H9 (cell line): ENCODE measurements at regions not wholly inside any gene's neighbourhood (a gene's known extent, or its start where the extent isn't known, plus 50 kb on each side); places are given as distances from the start of the nearest gene placed in this dataset.

Experiments
- DNase-seq: peaks from one replicate; pipeline ENCODE4 v3.0.0-alpha.2; 2017
- H2AFZ ChIP-seq: one replicate; pipeline ENCODE4 v1.6.1; 2013; ENCODE audit warnings: mild to moderate bottlenecking, low read length, control low read depth, moderate library complexity
- H2AK5ac ChIP-seq: 2 replicates; pipeline ENCODE4 v1.6.1; 2013; ENCODE audit warnings: low read length, control low read depth, mixed read lengths; ENCODE audit not compliant: insufficient read length
- H2BK120ac ChIP-seq: one replicate; pipeline ENCODE4 v1.6.1; 2013; ENCODE audit warnings: low read depth, mild to moderate bottlenecking, low read length, control low read depth, inconsistent platforms; ENCODE audit not compliant: poor library complexity, severe bottlenecking
- H2BK12ac ChIP-seq: 2 replicates; pipeline ENCODE4 v1.6.1; 2013; ENCODE audit warnings: low read length, control low read depth, mixed read lengths, low read depth; ENCODE audit not compliant: insufficient read length
- H2BK15ac ChIP-seq: 2 replicates; pipeline ENCODE4 v1.6.1; 2013; ENCODE audit warnings: low read depth, low read length, control low read depth
- H2BK20ac ChIP-seq: one replicate; pipeline ENCODE4 v1.6.1; 2013; ENCODE audit warnings: low read depth, mild to moderate bottlenecking, low read length, control low read depth, inconsistent platforms; ENCODE audit not compliant: poor library complexity, severe bottlenecking
- H2BK5ac ChIP-seq: 2 replicates; pipeline ENCODE4 v1.6.1; 2013; ENCODE audit warnings: low read length, control low read depth, mixed read lengths; ENCODE audit not compliant: insufficient read length
- H3K14ac ChIP-seq: 2 replicates; pipeline ENCODE4 v1.6.1; 2013; ENCODE audit warnings: low read length, control low read depth; ENCODE audit not compliant: insufficient read depth
- H3K18ac ChIP-seq: 2 replicates; pipeline ENCODE4 v1.6.1; 2013; ENCODE audit warnings: low read depth, mild to moderate bottlenecking, mixed read lengths, low read length, control low read depth; ENCODE audit not compliant: insufficient read length
- H3K23ac ChIP-seq: 2 replicates; pipeline ENCODE4 v1.6.1; 2013; ENCODE audit warnings: low read length, control low read depth, mixed read lengths, low read depth; ENCODE audit not compliant: insufficient read length
- H3K23me2 ChIP-seq: 2 replicates; pipeline ENCODE4 v1.6.1; 2013; ENCODE audit warnings: low read depth, mild to moderate bottlenecking, mixed read lengths, low read length, control low read depth; ENCODE audit not compliant: insufficient read length, poor library complexity, severe bottlenecking
- H3K27ac ChIP-seq: 2 replicates; pipeline ENCODE4 v1.5.1; 2013; ENCODE audit warnings: low read length, control low read depth, mixed read lengths, low read depth; ENCODE audit not compliant: insufficient read length
- H3K27me3 ChIP-seq: 2 replicates; pipeline ENCODE4 v1.6.1; 2013; ENCODE audit warnings: low read length, control low read depth, inconsistent platforms; ENCODE audit not compliant: insufficient read depth
- H3K4ac ChIP-seq: 2 replicates; pipeline ENCODE4 v1.6.1; 2013; ENCODE audit warnings: low read depth, mild to moderate bottlenecking, control low read depth, inconsistent platforms, low read length, moderate library complexity
- H3K4me1 ChIP-seq: 2 replicates; pipeline ENCODE4 v1.6.1; 2013; ENCODE audit warnings: low read length, control low read depth, inconsistent platforms; ENCODE audit not compliant: insufficient read depth
- H3K4me2 ChIP-seq: 2 replicates; pipeline ENCODE4 v1.6.1; 2013; ENCODE audit warnings: low read length, control low read depth, mixed read lengths; ENCODE audit not compliant: insufficient read length, insufficient read depth
- H3K56ac ChIP-seq: 2 replicates; pipeline ENCODE4 v1.6.1; 2013; ENCODE audit warnings: low read depth, mild to moderate bottlenecking, mixed read lengths, low read length, control low read depth; ENCODE audit not compliant: insufficient read length
- H3K79me1 ChIP-seq: 2 replicates; pipeline ENCODE4 v1.6.1; 2013; ENCODE audit warnings: low read depth, mild to moderate bottlenecking, moderate library complexity, low read length, control low read depth, inconsistent platforms; ENCODE audit not compliant: insufficient read depth, poor library complexity, severe bottlenecking
- H3K79me2 ChIP-seq: 2 replicates; pipeline ENCODE4 v1.6.1; 2013; ENCODE audit warnings: low read length, control low read depth, inconsistent platforms; ENCODE audit not compliant: insufficient read depth
- H3K9ac ChIP-seq: 2 replicates; pipeline ENCODE4 v1.6.1; 2013; ENCODE audit warnings: low read length, control low read depth, mixed read lengths; ENCODE audit not compliant: insufficient read length; ENCODE audit errors: extremely low read depth
- H3K9me3 ChIP-seq: one replicate; pipeline ENCODE4 v1.6.1; 2013; ENCODE audit warnings: low read depth, low read length, inconsistent platforms; ENCODE audit not compliant: control insufficient read depth
- H3T11ph ChIP-seq: one replicate; pipeline ENCODE4 v1.6.1; 2013; ENCODE audit warnings: mild to moderate bottlenecking, low read length, control low read depth, inconsistent platforms
- H4K20me1 ChIP-seq: one replicate; pipeline ENCODE4 v1.6.1; 2013; ENCODE audit not compliant: control insufficient read depth, insufficient read length, insufficient read depth
- H4K5ac ChIP-seq: 2 replicates; pipeline ENCODE4 v1.6.1; 2013; ENCODE audit warnings: low read depth, mild to moderate bottlenecking, mixed read lengths, low read length, control low read depth; ENCODE audit not compliant: insufficient read length
- H4K8ac ChIP-seq: replicated peaks from 2 replicates; pipeline ENCODE4 v1.6.1; 2013; ENCODE audit warnings: low read length, control low read depth, mixed read lengths, low read depth; ENCODE audit not compliant: insufficient read length
- H4K91ac ChIP-seq: 2 replicates; pipeline ENCODE4 v1.6.1; 2013; ENCODE audit warnings: low read depth, mild to moderate bottlenecking, moderate library complexity, mixed read lengths, low read length, control low read depth; ENCODE audit not compliant: insufficient read length
- H3K27ac Mint-ChIP-seq, 3 experiments: 2 replicates in 2 of 3; 3 replicates in 1 of 3; pipeline ENCODE4 v1.8.0; 2020 to 2021; ENCODE audit warnings: mixed read lengths in 3 of 3, mild to moderate bottlenecking in 1 of 3, moderate library complexity in 1 of 3
- H3K27me3 Mint-ChIP-seq: 2 replicates; pipeline ENCODE4 v1.8.0; 2021; ENCODE audit warnings: low read depth, mild to moderate bottlenecking, moderate library complexity, mixed read lengths
- H3K36me3 Mint-ChIP-seq, 3 experiments: 2 replicates in 2 of 3; 3 replicates in 1 of 3; pipeline ENCODE4 v1.8.0; 2020 to 2021; ENCODE audit warnings: low read depth in 3 of 3, mixed read lengths in 3 of 3; ENCODE audit not compliant: insufficient read depth in 1 of 3
- H3K4me1 Mint-ChIP-seq, 2 experiments: 2 replicates each; pipeline ENCODE4 v1.8.0; 2020; ENCODE audit warnings: mixed read lengths in 2 of 2
- H3K4me3 Mint-ChIP-seq, 2 experiments: 2 replicates in 1 of 2; 3 replicates in 1 of 2; pipeline ENCODE4 v1.8.0; 2020 to 2021; ENCODE audit warnings: mild to moderate bottlenecking in 2 of 2, mixed read lengths in 2 of 2, moderate library complexity in 1 of 2
- H3K9me3 Mint-ChIP-seq, 2 experiments: 2 replicates in 1 of 2; 3 replicates in 1 of 2; pipeline ENCODE4 v1.8.0; 2020; ENCODE audit warnings: mild to moderate bottlenecking in 2 of 2, mixed read lengths in 2 of 2, moderate library complexity in 1 of 2
- WGBS: extraction: QIAGEN DNeasy Blood & Tissue Kit; methylation state at CpG from one replicate; pipeline ENCODE4 v1.1.7; 2013; ENCODE audit warnings: missing lambda C conversion rate, low lambda C conversion rate, mixed read lengths; ENCODE audit not compliant: insufficient read length; ENCODE audit errors: extremely low coverage; 5-methylcytosine and 5-hydroxymethylcytosine counted together
- TF ChIP-seq, protein P1 (sequence below): fragments of 200-600 bp; sonication (generic); conservative IDR thresholded peaks from 3 replicates; pipeline ENCODE4 v1.8.0; 2021; ENCODE audit warnings: antibody characterized with exemption, mild to moderate bottlenecking

DNA sequence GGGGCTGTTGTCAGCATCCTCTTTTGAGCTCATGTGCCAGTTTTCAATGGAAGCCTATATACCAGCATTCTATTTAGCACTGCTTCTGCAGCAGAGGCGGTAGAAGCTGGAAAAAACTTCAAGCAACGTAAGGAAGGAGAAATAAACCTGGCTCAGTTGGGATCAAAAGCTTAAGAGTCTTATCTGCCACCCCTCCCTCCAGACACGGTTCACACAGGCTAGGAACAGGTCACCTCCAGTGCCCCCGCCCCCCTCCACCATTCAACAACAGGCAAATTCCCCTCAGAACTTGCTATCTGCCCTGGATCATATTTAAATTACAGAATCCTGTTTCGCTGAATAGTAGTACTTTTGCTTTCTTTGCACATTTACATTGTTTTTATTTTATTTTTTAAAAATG, 384.8 kb upstream of the PKDCC start:
- no peaks in the 10 kb centered on the region; the same call in 1 of the 2 replicates for H3K27me3 Mint-ChIP-seq

More for the DNA sequence above, 384.8 kb upstream of the PKDCC start:
- Histone ChIP-seq H3K9ac (no peak overlapping the region), H2AFZ (no peak overlapping the region), H3K4me1 (peaks cover 7% of the 10 kb centered on the region; the same call in 1 of the 2 replicates), H3K23me2 (no peaks in the 10 kb centered on the region), H2BK120ac (no peak overlapping the region), H3T11ph (no peak overlapping the region), H4K8ac (no peak overlapping the region), H2BK15ac (no peak overlapping the region), H3K14ac (no peak overlapping the region), H4K20me1 (no peaks in the 10 kb centered on the region), H2AK5ac (no peak overlapping the region), H3K4me2 (no peak overlapping the region), H3K79me1 (no peaks in the 10 kb centered on the region), H3K4ac (no peak overlapping the region), H3K18ac (no peak overlapping the region), H3K27me3 (no peaks in the 10 kb centered on the region), H2BK20ac (no peak overlapping the region), H3K23ac (no peak overlapping the region), H3K9me3 (no peaks in the 10 kb centered on the region), H3K27ac (no peak overlapping the region), H3K79me2 (no peaks in the 10 kb centered on the region), H4K5ac (no peak overlapping the region), H2BK12ac (no peak overlapping the region), H2BK5ac (no peak overlapping the region), H3K56ac (no peak overlapping the region), H4K91ac (no peak overlapping the region)
- Mint-ChIP-seq H3K4me3 (no peak overlapping the region), H3K4me1 (peaks cover 15 to 21% of the 10 kb centered on the region in 2 experiments), H3K27ac (no peak overlapping the region), H3K9me3 (no peaks in the 10 kb centered on the region), H3K36me3 (no peaks in the 10 kb centered on the region)
- TF ChIP-seq, protein P1, sequence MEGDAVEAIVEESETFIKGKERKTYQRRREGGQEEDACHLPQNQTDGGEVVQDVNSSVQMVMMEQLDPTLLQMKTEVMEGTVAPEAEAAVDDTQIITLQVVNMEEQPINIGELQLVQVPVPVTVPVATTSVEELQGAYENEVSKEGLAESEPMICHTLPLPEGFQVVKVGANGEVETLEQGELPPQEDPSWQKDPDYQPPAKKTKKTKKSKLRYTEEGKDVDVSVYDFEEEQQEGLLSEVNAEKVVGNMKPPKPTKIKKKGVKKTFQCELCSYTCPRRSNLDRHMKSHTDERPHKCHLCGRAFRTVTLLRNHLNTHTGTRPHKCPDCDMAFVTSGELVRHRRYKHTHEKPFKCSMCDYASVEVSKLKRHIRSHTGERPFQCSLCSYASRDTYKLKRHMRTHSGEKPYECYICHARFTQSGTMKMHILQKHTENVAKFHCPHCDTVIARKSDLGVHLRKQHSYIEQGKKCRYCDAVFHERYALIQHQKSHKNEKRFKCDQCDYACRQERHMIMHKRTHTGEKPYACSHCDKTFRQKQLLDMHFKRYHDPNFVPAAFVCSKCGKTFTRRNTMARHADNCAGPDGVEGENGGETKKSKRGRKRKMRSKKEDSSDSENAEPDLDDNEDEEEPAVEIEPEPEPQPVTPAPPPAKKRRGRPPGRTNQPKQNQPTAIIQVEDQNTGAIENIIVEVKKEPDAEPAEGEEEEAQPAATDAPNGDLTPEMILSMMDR = no peak
- DNase-seq = no peak
- no CpG with 5 or more reads among the region's 5 CpGs for WGBS
